ENCODE measurements at regions not wholly inside any gene's neighbourhood (a gene's known extent, or its start where the extent isn't known, plus 50 kb on each side); places are given as distances from the start of the nearest gene placed in this dataset.

DNA sequence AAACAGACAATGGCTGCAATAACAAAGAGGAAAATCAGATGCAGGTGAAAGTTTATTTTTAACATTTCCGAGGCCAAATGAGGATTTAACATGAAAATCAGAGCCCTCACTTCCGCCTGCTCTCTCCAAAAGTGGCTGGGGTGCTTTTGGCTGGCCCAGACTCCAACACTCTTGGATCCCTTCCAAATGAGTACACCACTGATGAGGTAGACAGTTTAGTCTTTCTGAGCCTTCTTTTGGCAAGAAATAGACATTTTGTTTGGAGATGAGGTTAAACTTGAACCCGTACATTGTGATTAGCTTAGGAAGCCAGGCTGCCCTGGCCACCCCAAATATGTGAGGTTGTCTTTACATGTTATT is 51.0 kb upstream of the TRA2B start:
- Histone ChIP-seq H3K56ac (ENCODE audit: insufficient read length, low read depth, low read length) (no peak overlapping the region), H3T11ph (ENCODE audit: low read length) (no peak overlapping the region), H3K23me2 (ENCODE audit: insufficient read length, low read depth, low read length, poor library complexity, severe bottlenecking) (no peaks in the 10 kb centered on the region), H3K4me1 (ENCODE audit: insufficient read depth, low read length) (no peaks in the 10 kb centered on the region), H3K79me2 (ENCODE audit: insufficient read depth, low read length) (no peaks in the 10 kb centered on the region), H2BK12ac (ENCODE audit: insufficient read length, low read depth, low read length) (no peak overlapping the region), H4K20me1 (ENCODE audit: control insufficient read depth, insufficient read depth, insufficient read length) (no peaks in the 10 kb centered on the region), H2AFZ (ENCODE audit: low read length) (no peak overlapping the region), H2BK5ac (ENCODE audit: insufficient read length, low read length) (no peak overlapping the region), H4K5ac (ENCODE audit: insufficient read length, low read depth, low read length) (no peak overlapping the region), H3K9ac (ENCODE audit: extremely low read depth, insufficient read length, low read length) (no peak overlapping the region), H3K18ac (ENCODE audit: insufficient read length, low read depth, low read length) (no peak overlapping the region), H4K91ac (ENCODE audit: insufficient read length, low read depth, low read length) (no peak overlapping the region), H3K4me2 (ENCODE audit: insufficient read depth, insufficient read length, low read length) (no peak overlapping the region), H2BK20ac (ENCODE audit: low read depth, low read length, poor library complexity, severe bottlenecking) (no peak overlapping the region), H4K8ac (replicated peaks; ENCODE audit: insufficient read length, low read depth, low read length) (no peak overlapping the region), H3K27me3 (ENCODE audit: insufficient read depth, low read length) (no peaks in the 10 kb centered on the region), H2BK120ac (ENCODE audit: low read depth, low read length, poor library complexity, severe bottlenecking) (no peak overlapping the region), H3K9me3 (ENCODE audit: control insufficient read depth, low read depth, low read length) (no peaks in the 10 kb centered on the region), H3K14ac (ENCODE audit: insufficient read depth, low read length) (no peak overlapping the region), H3K23ac (ENCODE audit: insufficient read length, low read depth, low read length) (no peak overlapping the region), H3K27ac (ENCODE audit: insufficient read length, low read depth, low read length) (no peak overlapping the region), H2AK5ac (ENCODE audit: insufficient read length, low read length) (no peak overlapping the region), H3K79me1 (ENCODE audit: insufficient read depth, low read depth, low read length, poor library complexity, severe bottlenecking) (no peaks in the 10 kb centered on the region), H3K4ac (ENCODE audit: low read depth, low read length) (no peak overlapping the region), H2BK15ac (ENCODE audit: low read depth, low read length) (no peak overlapping the region)
- TF ChIP-seq, protein P1, sequence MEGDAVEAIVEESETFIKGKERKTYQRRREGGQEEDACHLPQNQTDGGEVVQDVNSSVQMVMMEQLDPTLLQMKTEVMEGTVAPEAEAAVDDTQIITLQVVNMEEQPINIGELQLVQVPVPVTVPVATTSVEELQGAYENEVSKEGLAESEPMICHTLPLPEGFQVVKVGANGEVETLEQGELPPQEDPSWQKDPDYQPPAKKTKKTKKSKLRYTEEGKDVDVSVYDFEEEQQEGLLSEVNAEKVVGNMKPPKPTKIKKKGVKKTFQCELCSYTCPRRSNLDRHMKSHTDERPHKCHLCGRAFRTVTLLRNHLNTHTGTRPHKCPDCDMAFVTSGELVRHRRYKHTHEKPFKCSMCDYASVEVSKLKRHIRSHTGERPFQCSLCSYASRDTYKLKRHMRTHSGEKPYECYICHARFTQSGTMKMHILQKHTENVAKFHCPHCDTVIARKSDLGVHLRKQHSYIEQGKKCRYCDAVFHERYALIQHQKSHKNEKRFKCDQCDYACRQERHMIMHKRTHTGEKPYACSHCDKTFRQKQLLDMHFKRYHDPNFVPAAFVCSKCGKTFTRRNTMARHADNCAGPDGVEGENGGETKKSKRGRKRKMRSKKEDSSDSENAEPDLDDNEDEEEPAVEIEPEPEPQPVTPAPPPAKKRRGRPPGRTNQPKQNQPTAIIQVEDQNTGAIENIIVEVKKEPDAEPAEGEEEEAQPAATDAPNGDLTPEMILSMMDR (conservative IDR thresholded peaks at IDR 0.05), result no peak
- peaks cover 34% of the 10 kb centered on the region for H3K27me3 Mint-ChIP-seq (ENCODE audit: low read depth)
- no peak overlapping the region for H3K4me3 Mint-ChIP-seq
- no CpG with 5 or more reads among the region's 3 CpGs for WGBS (ENCODE audit: extremely low coverage, insufficient read length, low lambda C conversion rate)
- no peaks in the 10 kb centered on the region; a peak in 1 of 5 replicates for H3K9me3 Mint-ChIP-seq
- no peaks in the 10 kb centered on the region; a peak in 1 of 7 replicates for H3K36me3 Mint-ChIP-seq (ENCODE audit: insufficient read depth in 1 of 3, low read depth in 3 of 3)
- no peak overlapping the region for H3K27ac Mint-ChIP-seq
- no peak for DNase-seq
- H3K4me1 Mint-ChIP-seq, result peaks cover 4 to 11% of the 10 kb centered on the region in 2 experiments; a peak in 3 of 4 replicates

Measured in H9 (cell line).